ENCODE measurements at regions not wholly inside any gene's neighbourhood (a gene's known extent, or its start where the extent isn't known, plus 50 kb on each side); places are given as distances from the start of the nearest gene placed in this dataset.

DNA sequence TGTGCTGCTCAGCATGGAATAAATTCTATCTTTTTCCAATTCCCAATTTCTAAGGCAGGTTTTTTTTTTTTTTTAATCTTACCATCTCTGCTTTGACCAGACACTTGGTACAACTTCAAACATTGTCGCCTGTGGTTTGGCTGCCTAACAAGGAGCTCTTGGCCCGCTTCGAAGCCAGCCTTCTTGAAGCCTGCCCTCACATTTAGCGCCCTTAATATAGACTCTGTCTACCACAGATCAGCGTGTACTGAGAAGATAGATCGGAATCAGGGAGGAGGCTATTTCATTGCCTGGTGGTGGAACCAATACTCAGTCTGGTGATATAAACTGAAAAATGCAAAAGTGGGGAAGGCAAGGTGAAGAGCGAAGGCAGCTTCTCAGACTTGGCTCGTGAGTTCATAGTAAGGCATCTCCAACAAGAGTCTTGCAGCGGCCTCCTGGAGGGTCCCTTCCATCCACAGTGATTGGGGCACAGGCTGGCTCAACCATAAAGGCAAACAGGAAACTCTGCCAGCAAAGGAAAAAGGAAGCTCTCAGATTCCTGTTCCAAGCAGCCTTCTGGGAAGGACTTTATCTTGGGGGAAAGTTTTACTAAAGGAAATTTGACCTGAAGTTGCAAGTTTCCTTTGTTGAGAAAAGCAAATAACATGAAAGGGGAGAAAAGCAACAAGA lies 103.2 kb upstream of the BCL2L14 start:
- TF ChIP-seq GATA1 (IDR thresholded peaks at IDR 0.05; ENCODE audit: low read depth, low read length) = no peak
- TF ChIP-seq POLR2A (IDR thresholded peaks at IDR 0.05; ENCODE audit: low read length) = no peak
- DNase-seq = no peak

DNA sequence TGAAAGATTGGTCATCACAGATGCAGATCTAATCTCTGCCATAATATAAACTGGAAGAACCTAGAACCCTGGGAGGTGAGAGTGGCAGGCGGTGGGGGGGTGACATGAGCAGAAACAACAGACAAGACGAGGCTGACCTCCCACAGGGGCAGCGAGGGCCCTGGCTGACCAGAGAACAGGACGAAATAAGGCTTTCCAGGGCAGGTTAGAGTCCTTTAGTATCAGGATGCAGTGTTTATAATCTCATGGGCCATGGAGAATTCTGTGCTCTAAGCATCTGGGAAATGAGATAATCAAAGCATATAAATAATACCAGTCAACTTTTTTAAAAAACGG lies 102.7 kb upstream of the BCL2L14 start:
- no peak for TF ChIP-seq GATA1 (IDR thresholded peaks at IDR 0.05; ENCODE audit: low read depth, low read length)
- no peak for TF ChIP-seq POLR2A (IDR thresholded peaks at IDR 0.05; ENCODE audit: low read length)
- DNase-seq = no peak

- no peak for TF ChIP-seq GATA1 (IDR thresholded peaks at IDR 0.05; ENCODE audit: low read depth, low read length)
- TF ChIP-seq POLR2A (IDR thresholded peaks at IDR 0.05; ENCODE audit: low read length) = no peak
- no peak for DNase-seq
Observed at GRCh38 chr12:11968516-11968915, 102.2 kb upstream of the BCL2L14 start.

- DNase-seq = no peak
- TF ChIP-seq POLR2A (IDR thresholded peaks at IDR 0.05; ENCODE audit: low read length) (no peak), GATA1 (IDR thresholded peaks at IDR 0.05; ENCODE audit: low read depth, low read length) (no peak)
Observed at GRCh38 chr12:11969437-11970154, 101.1 kb upstream of the BCL2L14 start.

- no peak for TF ChIP-seq POLR2A (IDR thresholded peaks at IDR 0.05; ENCODE audit: low read length)
- TF ChIP-seq GATA1 (IDR thresholded peaks at IDR 0.05; ENCODE audit: low read depth, low read length) = no peak
- no peak for DNase-seq
Observed at GRCh38 chr12:11970155-11970520, 100.6 kb upstream of the BCL2L14 start.

DNA sequence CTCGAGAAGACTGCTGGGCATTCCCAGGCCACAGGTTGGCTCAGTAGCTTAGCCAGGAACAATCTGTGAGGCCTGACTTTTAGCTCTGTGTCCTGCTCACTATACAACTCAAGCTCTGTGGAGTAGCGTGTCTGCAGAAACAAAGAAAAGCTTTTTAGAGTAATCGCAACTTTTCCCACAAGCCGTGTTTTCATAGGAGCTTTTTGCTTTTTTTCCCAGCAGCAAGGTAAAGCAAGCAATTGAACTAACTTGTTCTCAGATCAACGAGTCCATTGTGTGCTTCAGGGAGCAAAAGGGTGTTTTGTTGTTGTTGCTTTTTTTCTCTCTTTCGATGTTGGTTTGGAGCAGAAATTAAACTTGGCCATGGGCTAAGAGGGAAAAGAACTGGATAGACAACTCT lies 97.3 kb upstream of the BCL2L14 start:
- DNase-seq = no peak
- TF ChIP-seq GATA1 (IDR thresholded peaks at IDR 0.05; ENCODE audit: low read depth, low read length) (no peak), POLR2A (IDR thresholded peaks at IDR 0.05; ENCODE audit: low read length) (no peak)

GRCh38 chr12:11976005-11976404 lies 94.7 kb upstream of the BCL2L14 start:
- TF ChIP-seq POLR2A (IDR thresholded peaks at IDR 0.05; ENCODE audit: low read length) (no peak), GATA1 (IDR thresholded peaks at IDR 0.05; ENCODE audit: low read depth, low read length) (no peak)
- no peak for DNase-seq

GRCh38 chr12:11978726-11979384 lies 91.9 kb upstream of the BCL2L14 start:
- DNase-seq = no peak
- no peak for TF ChIP-seq POLR2A (IDR thresholded peaks at IDR 0.05; ENCODE audit: low read length)

DNA sequence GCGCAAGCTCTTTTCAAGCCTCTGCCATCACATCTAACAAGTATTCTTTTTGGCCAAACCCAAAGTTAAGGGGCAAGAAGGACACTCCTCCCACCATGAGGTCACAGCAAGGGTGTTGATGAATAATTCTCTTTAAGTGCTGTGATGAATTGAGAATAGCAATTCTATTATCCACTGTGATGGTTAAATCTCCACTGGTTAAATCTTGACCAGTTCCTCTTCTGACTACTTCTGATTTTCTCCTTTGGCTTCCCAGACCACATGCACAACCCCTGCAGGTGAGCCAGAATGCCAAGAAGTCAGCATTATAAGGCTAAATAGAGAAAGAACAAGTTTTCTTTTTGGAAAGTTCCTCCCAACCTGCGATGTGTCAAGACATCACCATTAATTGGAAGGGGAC lies 90.6 kb upstream of the BCL2L14 start:
- TF ChIP-seq GATA1 (IDR thresholded peaks at IDR 0.05; ENCODE audit: low read depth, low read length) = no peak
- no peak for TF ChIP-seq POLR2A (IDR thresholded peaks at IDR 0.05; ENCODE audit: low read length)
- no peak for DNase-seq

GRCh38 chr12:11981121-11981733 lies 89.5 kb upstream of the BCL2L14 start:
- no peak for DNase-seq

GRCh38 chr12:11984417-11984816 lies 86.3 kb upstream of the BCL2L14 start:
- TF ChIP-seq GATA1 (IDR thresholded peaks at IDR 0.05; ENCODE audit: low read depth, low read length) (no peak), POLR2A (IDR thresholded peaks at IDR 0.05; ENCODE audit: low read length) (no peak)
- no peak for DNase-seq

More at GRCh38 chr12:11981121-11981733, 89.5 kb upstream of the BCL2L14 start:
- TF ChIP-seq GATA1 (IDR thresholded peaks at IDR 0.05; ENCODE audit: low read depth, low read length) (no peak), POLR2A (IDR thresholded peaks at IDR 0.05; ENCODE audit: low read length) (no peak)

GRCh38 chr12:11986165-11986564 lies 84.6 kb upstream of the BCL2L14 start:
- no peak for DNase-seq
- TF ChIP-seq POLR2A (IDR thresholded peaks at IDR 0.05; ENCODE audit: low read length) = no peak
- no peak for TF ChIP-seq GATA1 (IDR thresholded peaks at IDR 0.05; ENCODE audit: low read depth, low read length)

DNA sequence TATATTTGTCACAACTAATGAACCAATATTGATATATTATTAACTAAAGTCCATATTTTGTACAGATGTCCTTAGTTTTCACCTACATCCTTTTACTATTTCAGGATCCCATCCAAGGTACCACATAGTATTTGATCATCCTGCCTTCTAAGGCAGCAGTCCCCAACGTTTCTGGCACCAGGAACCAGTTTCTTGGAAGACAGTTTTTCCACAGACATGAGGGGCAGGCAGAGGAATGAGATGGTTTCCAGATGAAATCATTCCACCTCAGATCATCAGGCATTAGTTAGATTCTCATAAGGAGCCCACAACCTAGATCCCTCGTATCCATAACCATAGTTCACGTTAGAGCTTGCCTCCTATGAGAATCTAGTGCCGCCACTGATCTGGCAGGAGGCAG lies 82.8 kb upstream of the BCL2L14 start:
- DNase-seq = no peak
- no peak for TF ChIP-seq GATA1 (IDR thresholded peaks at IDR 0.05; ENCODE audit: low read depth, low read length)
- no peak for TF ChIP-seq POLR2A (IDR thresholded peaks at IDR 0.05; ENCODE audit: low read length)

DNA sequence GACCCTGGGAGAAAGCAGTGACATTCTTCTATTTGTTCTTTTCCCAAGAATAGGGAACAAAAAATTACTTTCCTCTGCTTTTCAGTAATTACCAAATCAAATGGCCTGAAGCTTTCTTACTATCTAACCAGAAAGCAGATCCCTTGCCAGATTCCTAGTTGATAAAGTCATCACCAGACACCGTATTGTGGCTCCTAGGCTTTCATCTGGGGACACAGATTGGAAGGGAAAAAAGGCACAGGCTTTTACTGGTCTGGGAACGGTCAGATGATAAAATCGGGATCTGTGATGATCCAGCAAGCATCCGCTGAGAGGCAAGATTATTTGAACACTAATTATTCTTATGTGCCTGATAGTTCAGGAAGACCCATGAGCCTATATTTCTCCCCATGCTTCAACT lies 79.1 kb upstream of the BCL2L14 start:
- DNase-seq = no peak
- no peak for TF ChIP-seq POLR2A (IDR thresholded peaks at IDR 0.05; ENCODE audit: low read length)
- no peak for TF ChIP-seq GATA1 (IDR thresholded peaks at IDR 0.05; ENCODE audit: low read depth, low read length)

Measured in erythroblast (primary cell).